Forelimb muscle (tissue), 1 donor: ENCODE measurements at regions not wholly inside any gene's neighbourhood (a gene's known extent, or its start where the extent isn't known, plus 50 kb on each side); places are given as distances from the start of the nearest gene placed in this dataset.
"Not testable (repeated sequence)": the region's sequence is repeated elsewhere in the genome, so short reads cannot be mapped to it uniquely, and the experiment has no call there.

ENCODE experiments used
- DNase-seq: peaks from one replicate; pipeline ENCODE4 v3.0.0-alpha.2; 2013; ENCODE audit warnings: low read depth

- DNase-seq, result no peak
These were observed 334.4 kb downstream of the ADGRD1 start for GRCh38 chr12:131287938-131288764.

- not testable (repeated sequence) for DNase-seq
These were observed 335.3 kb downstream of the ADGRD1 start for GRCh38 chr12:131288765-131289695.

DNA sequence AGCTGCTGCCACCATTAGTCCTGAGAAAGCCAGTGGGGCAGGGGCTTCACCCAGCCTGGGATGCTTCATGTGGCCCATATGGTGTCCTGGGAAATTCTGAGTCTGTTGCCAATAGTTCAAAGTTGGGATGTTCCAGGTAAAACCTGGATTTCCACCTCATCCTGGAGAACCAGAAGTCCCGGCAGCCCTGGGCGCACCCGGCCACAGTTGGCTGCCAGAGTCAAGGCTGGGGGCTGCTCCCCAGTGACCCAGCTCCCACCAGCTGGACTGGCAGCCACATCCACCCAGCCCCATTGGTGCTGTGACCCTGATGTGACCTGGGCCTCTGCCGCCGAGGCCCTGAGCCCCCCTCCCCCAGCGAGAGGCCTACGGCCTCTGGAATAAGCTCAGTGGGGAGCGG lies 336.1 kb downstream of the ADGRD1 start:
- not testable (repeated sequence) for DNase-seq

- no peak for DNase-seq
These were observed 336.7 kb downstream of the ADGRD1 start for GRCh38 chr12:131290255-131290959.

DNA sequence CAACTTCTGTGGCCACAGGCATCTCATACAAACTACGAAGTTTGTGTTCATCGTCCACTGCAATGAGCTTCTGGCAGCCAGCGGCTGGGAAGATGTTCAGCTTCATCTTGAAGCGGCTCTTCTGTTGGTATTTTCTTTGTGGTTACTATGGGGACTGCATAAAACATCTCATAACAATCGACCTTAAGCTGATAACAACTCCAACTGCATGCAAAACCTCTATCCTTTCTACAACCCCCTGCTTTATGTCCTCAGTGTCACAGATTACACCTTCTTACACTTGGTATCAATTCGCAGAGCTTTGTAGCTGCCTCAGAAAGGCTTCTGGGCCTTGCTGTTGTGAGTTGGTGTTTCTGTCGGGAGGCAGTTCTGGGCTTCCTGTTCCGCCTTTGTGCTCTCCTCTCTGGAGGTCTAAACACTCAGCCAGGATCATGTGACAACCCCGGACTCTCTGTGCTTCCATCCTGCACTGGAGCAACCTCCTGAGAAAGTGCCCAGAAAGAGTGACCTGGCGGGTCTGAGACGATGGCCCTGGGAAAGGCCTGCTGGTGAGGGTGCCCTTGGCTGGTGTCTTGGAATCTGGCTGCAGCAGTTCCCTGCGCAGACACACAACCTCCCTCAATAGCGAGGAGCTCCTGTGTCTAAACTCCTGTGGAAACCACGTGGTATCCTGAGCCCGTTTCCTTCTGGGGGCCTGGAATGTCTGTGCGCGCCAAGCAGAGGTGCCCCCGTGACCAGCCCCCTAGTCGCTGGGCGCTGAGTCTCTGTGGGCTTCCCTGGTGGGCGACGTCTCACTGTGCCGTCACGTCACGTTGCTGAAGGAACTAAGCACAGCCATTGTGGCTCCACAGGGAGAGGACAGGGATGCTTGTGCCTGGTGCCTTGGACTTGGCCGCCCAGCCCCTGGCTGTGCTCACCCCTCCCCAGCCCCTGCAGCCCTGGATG lies 339.6 kb downstream of the ADGRD1 start:
- DNase-seq, result peak; percentile 5

DNA sequence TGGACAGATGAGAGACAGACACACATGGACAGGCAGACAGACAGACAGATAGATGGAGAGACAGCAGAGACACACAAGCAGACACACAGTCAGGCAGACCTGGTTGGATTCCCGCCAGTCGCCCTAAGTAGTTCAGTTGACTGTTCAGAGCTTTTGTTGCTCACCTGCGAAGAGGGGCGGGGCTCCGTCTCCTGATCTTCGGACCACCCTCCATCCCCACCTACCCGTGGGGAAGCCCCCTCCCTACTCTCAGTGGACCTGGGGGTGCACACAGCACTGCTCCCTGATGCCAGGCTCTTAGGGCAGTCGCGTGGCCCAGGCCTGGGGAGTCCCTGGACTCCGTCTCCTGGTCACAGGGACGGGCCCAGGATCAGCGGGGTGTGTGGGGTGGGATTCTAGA lies 341.0 kb downstream of the ADGRD1 start:
- not testable (repeated sequence) for DNase-seq

DNA sequence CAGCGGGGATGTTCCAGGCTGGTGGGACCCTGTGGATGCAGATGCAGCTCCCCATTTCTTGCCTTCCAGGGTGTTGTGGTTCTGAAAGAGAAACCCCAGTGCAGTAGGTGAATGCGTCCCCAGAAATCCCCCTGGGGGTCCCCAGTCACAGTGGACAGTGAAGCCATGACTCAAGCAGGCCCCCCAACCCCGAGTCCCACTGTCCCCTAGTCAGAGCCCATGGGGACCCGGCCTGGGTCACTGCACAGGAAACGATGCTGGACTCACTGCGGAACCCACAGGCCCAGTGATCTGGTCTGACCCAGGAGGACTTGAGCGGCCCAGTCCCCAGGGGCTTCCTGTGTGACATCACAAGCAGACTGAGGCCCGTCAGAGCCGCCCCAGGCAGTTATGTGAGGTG lies 341.4 kb downstream of the ADGRD1 start:
- DNase-seq, result not testable (repeated sequence)

GRCh38 chr12:131295559-131295958 lies 341.9 kb downstream of the ADGRD1 start:
- not testable (repeated sequence) for DNase-seq

GRCh38 chr12:131296136-131296535 lies 342.4 kb downstream of the ADGRD1 start:
- not testable (repeated sequence) for DNase-seq

DNA sequence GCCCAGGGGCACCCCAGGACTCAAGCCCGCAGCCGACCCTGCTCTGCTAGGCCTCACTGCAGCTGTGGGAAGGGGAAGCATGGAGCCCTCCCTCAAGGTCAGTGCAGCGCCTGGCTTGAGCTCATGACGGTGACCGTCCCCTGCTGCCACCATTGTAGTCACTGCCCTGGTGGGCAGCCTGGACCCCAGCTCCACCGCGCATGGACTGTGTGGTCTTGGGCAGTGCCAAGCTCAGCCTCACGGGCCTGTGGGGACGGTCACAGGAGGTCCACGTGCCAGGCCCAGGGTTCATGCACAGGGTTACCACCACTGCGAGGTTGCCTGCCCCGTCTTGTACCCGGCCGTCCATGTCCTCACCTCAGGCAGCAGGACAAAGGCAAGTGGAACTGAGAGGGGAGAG lies 342.9 kb downstream of the ADGRD1 start:
- not testable (repeated sequence) for DNase-seq

DNA sequence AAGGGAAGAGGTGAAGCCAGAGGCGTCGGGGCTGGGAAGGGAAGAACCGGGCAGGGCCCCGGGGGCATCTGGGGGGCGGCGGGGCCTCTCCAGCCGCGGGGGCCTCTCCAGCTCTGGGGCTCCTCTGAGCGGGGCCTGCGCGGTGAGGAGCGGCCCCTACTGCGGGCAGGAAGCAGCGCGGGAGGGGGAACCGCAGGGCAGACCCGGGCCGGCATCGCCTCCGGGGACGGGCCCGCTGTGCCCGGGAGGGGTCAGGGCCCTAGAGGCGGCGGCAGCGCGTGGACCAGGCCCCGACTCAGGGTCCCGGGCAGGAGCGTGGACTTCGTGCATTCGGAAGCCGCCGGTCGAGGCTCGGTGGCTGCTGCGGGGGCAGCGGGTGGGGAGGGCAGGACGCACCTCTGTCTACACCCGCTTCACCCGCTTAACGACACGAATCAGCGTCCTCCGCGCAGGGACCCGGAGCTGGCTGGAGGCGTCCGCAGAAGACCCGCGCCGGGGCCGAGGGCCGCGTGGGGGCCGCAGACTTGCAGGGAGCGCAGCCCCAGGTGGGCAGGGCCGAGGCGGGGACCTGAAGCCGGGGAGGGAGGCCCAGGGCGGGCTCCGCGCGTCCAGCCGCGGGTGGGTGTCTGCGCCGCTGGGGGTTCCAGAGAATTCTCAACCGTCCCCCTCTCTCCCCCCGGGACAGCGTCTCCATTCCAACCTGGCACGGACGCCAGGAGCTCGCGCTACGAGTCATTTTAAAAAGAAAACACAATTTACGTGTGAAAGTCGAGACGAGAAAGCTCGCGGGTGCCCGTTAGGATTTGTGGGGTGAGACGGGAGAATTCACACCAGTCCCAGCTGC lies 345.0 kb downstream of the ADGRD1 start:
- not testable (repeated sequence) for DNase-seq

GRCh38 chr12:131299370-131299701 lies 345.6 kb downstream of the ADGRD1 start:
- not testable (repeated sequence) for DNase-seq

DNA sequence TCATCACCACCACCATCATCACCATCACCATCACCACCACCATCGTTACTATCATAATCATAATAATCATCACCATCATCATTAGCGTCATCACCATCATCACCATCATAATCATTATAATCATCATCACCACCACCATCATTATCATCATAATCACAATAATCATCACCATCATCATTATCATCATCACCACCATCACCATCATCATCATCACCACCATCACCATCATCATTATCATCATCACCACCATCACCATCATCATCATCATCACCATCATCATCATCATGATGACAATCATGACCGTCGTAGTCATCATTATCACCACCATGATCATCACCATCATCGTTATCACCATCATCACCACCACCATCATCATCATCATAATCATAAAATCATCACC lies 349.9 kb downstream of the ADGRD1 start:
- DNase-seq, result not testable (repeated sequence)

DNA sequence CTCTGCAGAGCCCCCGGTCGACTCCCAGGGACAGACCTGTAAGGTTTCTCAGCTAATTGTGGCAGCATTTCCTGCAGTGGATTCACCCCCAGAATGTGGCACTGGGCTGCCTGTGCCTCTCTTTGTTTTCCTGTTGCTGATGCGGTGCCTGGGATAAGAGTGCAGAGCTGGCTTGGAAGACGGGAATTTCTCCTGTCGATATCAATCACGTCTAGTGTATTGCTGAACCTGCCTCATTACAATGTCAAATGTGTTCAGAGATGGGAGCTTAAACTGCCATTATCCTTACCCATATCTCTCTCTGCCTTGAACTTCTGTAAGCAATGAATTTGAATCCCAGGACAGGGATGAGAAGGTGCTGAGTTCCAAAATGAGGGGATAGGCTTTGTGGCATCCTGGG lies 350.9 kb downstream of the ADGRD1 start:
- not testable (repeated sequence) for DNase-seq

DNA sequence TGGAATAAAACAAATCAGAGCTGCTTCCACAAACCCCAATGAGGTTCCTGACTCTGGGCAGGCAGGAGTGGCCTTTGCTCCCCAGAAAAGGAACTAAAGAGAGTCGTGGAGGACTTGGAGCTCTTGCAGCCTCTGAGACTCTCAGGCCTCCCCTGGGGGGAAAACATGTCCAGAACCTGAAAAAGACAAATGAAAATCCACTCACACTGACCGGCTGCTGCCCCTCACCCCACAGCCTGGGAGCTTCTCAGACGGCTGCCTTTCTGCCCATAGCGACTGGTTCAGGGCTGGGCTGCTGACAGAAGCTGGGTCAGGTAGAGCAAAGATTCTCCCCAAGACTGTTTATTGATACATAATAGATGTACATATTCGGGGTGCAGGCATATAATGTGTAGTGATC lies 356.0 kb downstream of the ADGRD1 start:
- no peak for DNase-seq

DNA sequence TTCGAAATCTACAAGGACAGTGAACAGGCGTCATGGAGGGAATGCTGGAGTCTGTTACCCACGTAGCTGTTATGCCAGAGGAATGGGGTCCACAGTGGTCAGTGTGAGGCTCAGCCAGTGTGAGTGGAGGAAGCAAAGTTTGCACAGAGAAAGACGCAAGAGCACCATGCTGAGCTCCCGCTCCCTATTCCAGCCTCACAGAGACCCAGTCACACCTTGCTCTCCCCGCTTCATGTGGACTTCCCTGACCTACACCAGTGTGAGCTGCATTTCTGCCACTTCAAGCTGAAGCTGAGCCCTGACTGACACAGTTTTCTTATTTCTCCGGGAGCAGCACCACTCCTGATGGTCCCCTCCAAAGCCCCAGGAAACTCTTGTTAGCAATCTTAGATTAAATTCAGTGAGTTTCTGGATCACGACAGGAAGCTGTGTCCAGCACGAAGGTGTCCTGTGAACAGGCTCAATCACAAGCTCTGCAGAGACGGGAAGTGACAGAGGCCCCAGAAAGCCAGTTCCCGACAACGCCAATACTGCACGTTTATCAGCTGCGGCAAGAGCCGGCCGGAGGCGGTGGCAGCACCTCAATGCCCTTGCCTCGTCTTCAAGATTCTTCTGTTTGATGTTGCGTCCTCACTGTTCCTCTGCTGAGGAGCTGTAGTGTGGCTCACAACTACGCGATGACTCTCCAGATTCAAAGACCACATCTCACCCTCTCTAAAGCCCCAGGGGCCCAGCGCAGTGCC lies 356.7 kb downstream of the ADGRD1 start:
- not testable (repeated sequence) for DNase-seq

- not testable (repeated sequence) for DNase-seq
These were observed 357.6 kb downstream of the ADGRD1 start for GRCh38 chr12:131311279-131311722.

- DNase-seq, result no peak
These were observed 358.1 kb downstream of the ADGRD1 start for GRCh38 chr12:131311764-131312163.

DNA sequence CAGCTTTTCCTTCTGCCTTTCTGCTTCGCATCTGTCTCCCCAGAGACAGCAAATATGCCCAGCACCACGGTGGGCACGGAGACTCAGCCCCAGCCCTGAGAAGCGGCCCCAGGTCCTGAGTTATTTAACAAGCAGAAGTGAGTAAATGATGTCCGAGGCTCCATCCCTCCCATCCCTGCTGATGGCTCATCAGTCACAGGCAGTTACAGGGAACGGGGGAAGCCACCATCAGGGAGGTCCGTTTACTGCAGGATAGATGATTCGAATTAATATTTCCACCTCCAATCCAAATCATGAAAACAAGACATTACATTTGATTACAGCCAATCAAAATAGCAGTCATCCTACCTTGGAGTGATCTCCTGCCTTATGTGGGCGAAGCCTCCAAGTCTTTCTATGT lies 358.7 kb downstream of the ADGRD1 start:
- DNase-seq, result not testable (repeated sequence)
